ENCODE measurements at regions not wholly inside any gene's neighbourhood (a gene's known extent, or its start where the extent isn't known, plus 50 kb on each side); places are given as distances from the start of the nearest gene placed in this dataset.

DNA sequence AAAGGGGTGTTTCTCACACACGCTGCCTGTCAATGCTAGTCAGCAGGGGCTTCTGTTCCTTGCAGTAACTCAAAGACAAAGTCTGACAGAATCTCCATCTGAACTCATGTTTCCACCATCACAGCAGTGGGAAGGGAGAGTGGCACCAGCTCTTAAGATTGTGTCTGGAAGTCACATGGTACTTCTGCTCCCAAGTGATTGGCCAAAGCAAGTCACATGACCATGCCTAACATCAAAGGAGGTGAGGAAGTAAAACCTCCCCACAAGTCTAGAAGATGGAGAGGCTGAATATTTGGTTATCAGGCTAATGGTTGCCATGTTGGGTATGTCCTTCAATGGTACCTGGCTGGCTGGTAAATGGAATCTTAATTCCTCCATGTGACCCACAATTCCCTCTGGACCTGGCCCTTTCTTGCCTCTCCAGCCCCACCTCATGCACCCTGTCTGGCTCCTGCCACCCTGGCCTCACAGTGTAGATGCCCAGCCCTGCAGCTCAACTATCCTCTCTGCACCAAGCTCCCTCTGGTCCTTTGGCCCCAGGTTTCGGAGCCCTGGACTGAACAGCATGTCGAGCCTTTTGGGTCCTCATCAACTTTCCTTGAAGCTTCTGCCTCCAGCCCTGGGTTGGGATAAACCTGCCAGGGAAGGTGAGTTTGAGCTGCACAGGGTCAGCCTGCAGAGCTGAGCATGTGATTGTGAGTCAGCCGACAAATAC, 51.0 kb upstream of the PMEPA1 start:
- TF ChIP-seq CTCF (IDR thresholded peaks at IDR 0.05) = no peak
- no peak for TF ChIP-seq EP300 (IDR thresholded peaks at IDR 0.05)
- TF ChIP-seq POLR2AphosphoS5 (IDR thresholded peaks at IDR 0.05) = no peak
- TF ChIP-seq POLR2A (IDR thresholded peaks at IDR 0.05; ENCODE audit: low read depth) = no peak
